Loucy (cell line): ENCODE measurements at regions not wholly inside any gene's neighbourhood (a gene's known extent, or its start where the extent isn't known, plus 50 kb on each side); places are given as distances from the start of the nearest gene placed in this dataset.

Source experiments
- H2AFZ ChIP-seq: fragments of 200-600 bp; sonication (generic); 2 replicates; pipeline ENCODE4 v1.6.0; 2016; ENCODE audit warnings: antibody characterized with exemption, mild to moderate bottlenecking, low read length, moderate library complexity
- H3F3A ChIP-seq: fragments of 200-600 bp; 2 replicates; pipeline ENCODE4 v1.6.0; 2016; ENCODE audit warnings: antibody characterized with exemption, low read depth, mild to moderate bottlenecking
- H3K27me3 ChIP-seq: fragments of 200-600 bp; sonication (generic); 2 replicates; pipeline ENCODE4 v1.6.1; 2014; ENCODE audit warnings: low read length, mild to moderate bottlenecking; ENCODE audit not compliant: insufficient read depth, poor library complexity, severe bottlenecking
- H3K36me3 ChIP-seq: fragments of 200-600 bp; sonication (generic); 2 replicates; pipeline ENCODE4 v1.6.1; 2016; ENCODE audit warnings: low read length; ENCODE audit not compliant: insufficient read depth
- H3K4me1 ChIP-seq: fragments of 200-600 bp; sonication (generic); 2 replicates; pipeline ENCODE4 v1.5.1; 2014; ENCODE audit warnings: low read length, mild to moderate bottlenecking; ENCODE audit not compliant: insufficient read depth, poor library complexity, severe bottlenecking
- H3K4me2 ChIP-seq: fragments of 200-600 bp; sonication (generic); 2 replicates; pipeline ENCODE4 v1.6.0; 2014; ENCODE audit warnings: antibody characterized with exemption, low read length, low read depth, mild to moderate bottlenecking; ENCODE audit not compliant: poor library complexity, severe bottlenecking
- H3K4me3 ChIP-seq: fragments of 200-600 bp; sonication (generic); 2 replicates; pipeline ENCODE4 v1.5.1; 2014; ENCODE audit warnings: low read length, mild to moderate bottlenecking, mixed read lengths; ENCODE audit not compliant: poor library complexity, severe bottlenecking
- H3K79me2 ChIP-seq: fragments of 200-600 bp; sonication (generic); 2 replicates; pipeline ENCODE4 v1.6.1; 2014; ENCODE audit warnings: low read length; ENCODE audit not compliant: insufficient read depth
- H3K9ac ChIP-seq: fragments of 200-600 bp; sonication (generic); 2 replicates; pipeline ENCODE4 v1.6.0; 2014; ENCODE audit warnings: mild to moderate bottlenecking, low read depth, low read length, moderate library complexity; ENCODE audit not compliant: poor library complexity, severe bottlenecking
- H3K9me2 ChIP-seq: fragments of 200-600 bp; sonication (generic); replicated peaks from 2 replicates; pipeline ENCODE4 v1.6.1; 2016; ENCODE audit warnings: low read depth, low read length, mixed read lengths
- H3K9me3 ChIP-seq: fragments of 200-600 bp; sonication (generic); 2 replicates; pipeline ENCODE4 v1.6.1; 2014; ENCODE audit warnings: mild to moderate bottlenecking, antibody characterized with exemption, low read length, low read depth; ENCODE audit not compliant: insufficient read depth
- H4K20me1 ChIP-seq: fragments of 200-600 bp; sonication (generic); 2 replicates; pipeline ENCODE4 v1.6.0; 2014; ENCODE audit warnings: antibody characterized with exemption, low read length, mild to moderate bottlenecking; ENCODE audit not compliant: insufficient read depth, poor library complexity, severe bottlenecking
- EZH2phosphoT487 ChIP-seq: fragments of 200-600 bp; IDR thresholded peaks from 2 replicates; pipeline ENCODE4 v1.6.1; 2018; ENCODE audit warnings: antibody characterized with exemption, mild to moderate bottlenecking, moderate library complexity, borderline replicate concordance
- TF ChIP-seq, protein P1 (sequence below): fragments of 200-600 bp; sonication (generic); conservative IDR thresholded peaks from 2 replicates; pipeline ENCODE4 v1.5.1; 2014; ENCODE audit warnings: mild to moderate bottlenecking, antibody characterized with exemption, low read length

DNA sequence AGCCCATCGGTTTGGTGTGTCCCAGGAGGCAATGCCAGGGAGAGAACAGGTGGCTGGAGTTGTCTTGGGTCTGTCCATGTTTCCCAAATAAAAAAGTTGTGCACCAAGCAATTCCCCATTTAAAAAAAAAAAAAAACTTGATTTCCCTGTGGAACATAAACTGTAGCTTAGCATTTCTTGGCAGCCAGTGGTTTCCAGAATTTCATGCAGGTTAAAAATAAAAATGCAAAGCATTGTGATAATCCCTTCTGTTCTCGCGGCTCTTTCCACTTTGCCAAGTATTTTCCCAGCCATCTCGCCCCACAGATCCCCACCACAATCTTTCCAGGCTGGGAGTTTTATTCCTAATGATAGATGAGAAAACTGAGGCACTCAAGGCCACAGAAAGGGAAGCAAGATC is 51.4 kb upstream of the MSX1 start:
- no peak overlapping the region for H3K9ac ChIP-seq
- no peak overlapping the region for H3K4me3 ChIP-seq
- H3K27me3 ChIP-seq: no peaks in the 10 kb centered on the region
- H3K9me3 ChIP-seq: no peaks in the 10 kb centered on the region; the same call in 1 of the 2 replicates
- TF ChIP-seq EZH2phosphoT487: no peak
- TF ChIP-seq, protein P1, sequence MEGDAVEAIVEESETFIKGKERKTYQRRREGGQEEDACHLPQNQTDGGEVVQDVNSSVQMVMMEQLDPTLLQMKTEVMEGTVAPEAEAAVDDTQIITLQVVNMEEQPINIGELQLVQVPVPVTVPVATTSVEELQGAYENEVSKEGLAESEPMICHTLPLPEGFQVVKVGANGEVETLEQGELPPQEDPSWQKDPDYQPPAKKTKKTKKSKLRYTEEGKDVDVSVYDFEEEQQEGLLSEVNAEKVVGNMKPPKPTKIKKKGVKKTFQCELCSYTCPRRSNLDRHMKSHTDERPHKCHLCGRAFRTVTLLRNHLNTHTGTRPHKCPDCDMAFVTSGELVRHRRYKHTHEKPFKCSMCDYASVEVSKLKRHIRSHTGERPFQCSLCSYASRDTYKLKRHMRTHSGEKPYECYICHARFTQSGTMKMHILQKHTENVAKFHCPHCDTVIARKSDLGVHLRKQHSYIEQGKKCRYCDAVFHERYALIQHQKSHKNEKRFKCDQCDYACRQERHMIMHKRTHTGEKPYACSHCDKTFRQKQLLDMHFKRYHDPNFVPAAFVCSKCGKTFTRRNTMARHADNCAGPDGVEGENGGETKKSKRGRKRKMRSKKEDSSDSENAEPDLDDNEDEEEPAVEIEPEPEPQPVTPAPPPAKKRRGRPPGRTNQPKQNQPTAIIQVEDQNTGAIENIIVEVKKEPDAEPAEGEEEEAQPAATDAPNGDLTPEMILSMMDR: no peak
- H3F3A ChIP-seq: no peaks in the 10 kb centered on the region
- H3K9me2 ChIP-seq: no peaks in the 10 kb centered on the region
- no peaks in the 10 kb centered on the region for H3K36me3 ChIP-seq
- H2AFZ ChIP-seq: no peak overlapping the region
- H3K79me2 ChIP-seq: no peaks in the 10 kb centered on the region
- no peak overlapping the region for H3K4me2 ChIP-seq
- H4K20me1 ChIP-seq: no peaks in the 10 kb centered on the region
- H3K4me1 ChIP-seq: no peaks in the 10 kb centered on the region

DNA sequence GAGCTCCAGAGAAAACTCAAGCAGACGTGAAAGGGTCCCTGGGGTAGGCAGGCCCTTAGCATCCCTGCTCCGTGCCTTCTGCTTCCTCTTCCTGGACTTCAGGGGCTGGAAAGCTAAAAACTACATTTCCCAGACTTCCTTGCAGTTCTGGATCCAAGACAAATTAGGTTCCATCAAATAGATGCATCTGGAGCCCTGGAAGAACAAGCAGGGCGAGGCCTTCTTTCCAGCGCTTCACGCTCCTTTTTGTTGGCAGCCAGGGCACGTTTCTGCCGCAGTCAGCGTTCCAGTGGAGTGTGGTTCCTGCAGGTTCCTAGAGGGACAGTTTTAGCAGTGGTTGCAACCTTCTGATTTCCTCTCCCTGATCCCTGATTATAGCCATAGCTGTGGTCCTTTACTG is 53.6 kb upstream of the MSX1 start:
- Histone ChIP-seq H3K9ac (no peak overlapping the region), H3K4me2 (no peak overlapping the region), H3K4me1 (no peaks in the 10 kb centered on the region), H2AFZ (no peak overlapping the region), H3F3A (no peaks in the 10 kb centered on the region), H3K27me3 (no peaks in the 10 kb centered on the region), H3K9me2 (no peaks in the 10 kb centered on the region), H3K36me3 (no peaks in the 10 kb centered on the region), H3K4me3 (no peak overlapping the region), H3K79me2 (no peaks in the 10 kb centered on the region), H4K20me1 (no peaks in the 10 kb centered on the region), H3K9me3 (no peaks in the 10 kb centered on the region; the same call in 1 of the 2 replicates)
- no peak for TF ChIP-seq EZH2phosphoT487
- TF ChIP-seq, protein P1: no peak

DNA sequence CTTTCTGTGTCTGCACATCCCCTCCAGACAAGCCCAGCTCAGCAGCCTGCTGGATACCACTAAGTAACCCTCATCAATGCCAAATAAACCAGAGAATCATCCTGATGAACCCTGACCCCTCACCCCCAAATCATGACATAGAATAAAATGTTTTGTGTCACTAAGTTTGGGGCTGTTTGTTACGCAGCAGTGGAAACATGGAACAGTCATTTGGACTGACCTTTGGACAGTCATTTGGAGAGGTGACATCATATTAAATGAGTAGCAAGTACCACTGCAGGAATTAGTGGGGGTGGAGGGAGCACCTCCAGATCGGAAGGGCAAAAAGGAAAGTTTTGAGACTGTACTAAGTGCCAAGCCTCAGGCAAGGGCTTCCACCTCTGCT is 55.6 kb upstream of the MSX1 start:
- no peak for TF ChIP-seq EZH2phosphoT487
- TF ChIP-seq, protein P1: no peak
- H3F3A ChIP-seq: no peaks in the 10 kb centered on the region
- H3K4me2 ChIP-seq: no peak overlapping the region
- H4K20me1 ChIP-seq: no peaks in the 10 kb centered on the region
- no peaks in the 10 kb centered on the region for H3K4me1 ChIP-seq
- no peaks in the 10 kb centered on the region; the same call in 1 of the 2 replicates for H3K9me3 ChIP-seq
- no peaks in the 10 kb centered on the region for H3K36me3 ChIP-seq
- no peak overlapping the region for H2AFZ ChIP-seq
- no peaks in the 10 kb centered on the region for H3K9me2 ChIP-seq
- no peak overlapping the region for H3K9ac ChIP-seq
- H3K79me2 ChIP-seq: no peaks in the 10 kb centered on the region
- no peaks in the 10 kb centered on the region for H3K27me3 ChIP-seq
- H3K4me3 ChIP-seq: no peak overlapping the region
